ENCODE measurements at regions not wholly inside any gene's neighbourhood (a gene's known extent, or its start where the extent isn't known, plus 50 kb on each side); places are given as distances from the start of the nearest gene placed in this dataset.

DNA sequence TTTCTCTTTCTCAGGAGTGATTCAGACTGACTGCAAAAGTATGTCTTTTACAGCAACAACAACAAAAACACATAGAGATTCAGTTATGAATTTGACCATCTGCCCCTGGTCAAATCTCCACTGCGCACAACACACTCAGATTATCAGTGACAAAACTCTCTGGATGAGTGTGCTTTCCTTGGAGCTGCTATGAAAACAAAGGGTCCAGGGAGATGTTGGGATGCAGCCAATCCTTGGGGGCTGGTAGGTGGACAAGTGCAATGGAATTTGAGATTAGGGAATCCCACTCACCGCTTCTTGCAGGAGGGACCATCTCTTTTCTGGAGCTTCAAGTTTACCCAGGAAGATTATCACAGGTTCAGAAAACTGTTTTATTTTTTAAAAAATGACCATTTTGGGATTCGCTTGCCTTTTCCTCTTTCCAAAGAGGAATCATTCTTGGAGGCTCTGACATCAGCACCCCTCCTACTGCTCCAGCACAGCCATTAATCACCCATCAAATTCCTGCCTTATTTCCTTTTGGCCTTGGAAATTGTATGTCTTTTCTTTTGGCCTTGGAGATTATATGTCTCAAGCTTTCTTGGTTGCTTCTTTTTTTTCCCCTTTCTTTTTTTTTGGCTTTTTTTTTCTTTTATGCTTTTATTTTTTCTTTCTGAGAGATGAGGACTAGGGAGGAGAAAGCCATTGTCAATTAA, 311.8 kb downstream of the TSHZ3 start:
- TF ChIP-seq, protein P1, sequence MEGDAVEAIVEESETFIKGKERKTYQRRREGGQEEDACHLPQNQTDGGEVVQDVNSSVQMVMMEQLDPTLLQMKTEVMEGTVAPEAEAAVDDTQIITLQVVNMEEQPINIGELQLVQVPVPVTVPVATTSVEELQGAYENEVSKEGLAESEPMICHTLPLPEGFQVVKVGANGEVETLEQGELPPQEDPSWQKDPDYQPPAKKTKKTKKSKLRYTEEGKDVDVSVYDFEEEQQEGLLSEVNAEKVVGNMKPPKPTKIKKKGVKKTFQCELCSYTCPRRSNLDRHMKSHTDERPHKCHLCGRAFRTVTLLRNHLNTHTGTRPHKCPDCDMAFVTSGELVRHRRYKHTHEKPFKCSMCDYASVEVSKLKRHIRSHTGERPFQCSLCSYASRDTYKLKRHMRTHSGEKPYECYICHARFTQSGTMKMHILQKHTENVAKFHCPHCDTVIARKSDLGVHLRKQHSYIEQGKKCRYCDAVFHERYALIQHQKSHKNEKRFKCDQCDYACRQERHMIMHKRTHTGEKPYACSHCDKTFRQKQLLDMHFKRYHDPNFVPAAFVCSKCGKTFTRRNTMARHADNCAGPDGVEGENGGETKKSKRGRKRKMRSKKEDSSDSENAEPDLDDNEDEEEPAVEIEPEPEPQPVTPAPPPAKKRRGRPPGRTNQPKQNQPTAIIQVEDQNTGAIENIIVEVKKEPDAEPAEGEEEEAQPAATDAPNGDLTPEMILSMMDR (IDR thresholded peaks at IDR 0.05; ENCODE audit: low read length): no peak
- TF ChIP-seq EZH2 (optimal IDR thresholded peaks at IDR 0.05; ENCODE audit: low read depth, low read length): no peak

Measured in MM.1S (cell line).